Urinary bladder (tissue), 3 donors: ENCODE measurements at regions not wholly inside any gene's neighbourhood (a gene's known extent, or its start where the extent isn't known, plus 50 kb on each side); places are given as distances from the start of the nearest gene placed in this dataset.

Experiments used
- DNase-seq: peaks from one replicate; pipeline ENCODE4 v3.0.0-alpha.2; 2015; ENCODE audit errors: extremely low spot score
- H3K27ac ChIP-seq: one replicate; pipeline ENCODE4 v1.5.1; 2013; ENCODE audit warnings: low read depth, mild to moderate bottlenecking, moderate library complexity
- H3K36me3 ChIP-seq: one replicate; pipeline ENCODE4 v1.6.1; 2013; ENCODE audit warnings: mild to moderate bottlenecking, moderate library complexity; ENCODE audit not compliant: insufficient read depth
- H3K4me1 ChIP-seq: one replicate; pipeline ENCODE4 v1.6.1; 2013; ENCODE audit warnings: mild to moderate bottlenecking, moderate library complexity; ENCODE audit not compliant: insufficient read depth
- H3K4me3 ChIP-seq: one replicate; pipeline ENCODE4 v1.5.1; 2013; ENCODE audit warnings: low read depth, low read length
- WGBS: extraction: QIAGEN DNeasy Blood & Tissue Kit; methylation state at CpG from one replicate; pipeline ENCODE4 v1.1.7; 2013; 5-methylcytosine and 5-hydroxymethylcytosine counted together
- donor health status: healthy with polysubstance abuse.
- donor health status: healthy.

DNA sequence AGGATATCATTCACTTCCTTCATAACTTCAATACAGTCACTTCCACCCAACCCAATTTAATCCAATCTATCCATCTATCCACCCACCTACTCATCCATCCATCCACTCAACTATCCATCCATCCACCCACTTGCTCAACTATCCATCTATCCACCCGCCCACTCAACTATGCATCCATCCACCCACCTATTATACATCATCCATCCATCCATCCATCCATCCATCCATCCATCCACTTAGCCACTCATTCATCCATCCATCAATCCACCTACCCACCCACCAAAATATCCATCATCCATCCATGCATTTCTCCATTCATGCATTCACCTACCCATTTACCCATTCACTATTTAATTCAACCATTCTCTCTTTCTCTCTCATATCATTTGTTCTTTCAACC is 179.5 kb downstream of the HAPSTR1 start:
- H3K36me3 ChIP-seq = no peaks in the 10 kb centered on the region
- H3K4me1 ChIP-seq = no peaks in the 10 kb centered on the region
- DNase-seq = no peak
- H3K4me3 ChIP-seq = no peak overlapping the region
- H3K27ac ChIP-seq = no peak overlapping the region
- 95% methylated on average over 1 of the region's 1 CpG for WGBS

GRCh38 chr16:9271841-9272240 is 180.4 kb downstream of the HAPSTR1 start:
- H3K36me3 ChIP-seq = no peaks in the 10 kb centered on the region
- 70% methylated on average over 3 of the region's 3 CpGs for WGBS
- H3K4me3 ChIP-seq = no peak overlapping the region
- DNase-seq = no peak
- H3K4me1 ChIP-seq = no peaks in the 10 kb centered on the region
- H3K27ac ChIP-seq = no peak overlapping the region

DNA sequence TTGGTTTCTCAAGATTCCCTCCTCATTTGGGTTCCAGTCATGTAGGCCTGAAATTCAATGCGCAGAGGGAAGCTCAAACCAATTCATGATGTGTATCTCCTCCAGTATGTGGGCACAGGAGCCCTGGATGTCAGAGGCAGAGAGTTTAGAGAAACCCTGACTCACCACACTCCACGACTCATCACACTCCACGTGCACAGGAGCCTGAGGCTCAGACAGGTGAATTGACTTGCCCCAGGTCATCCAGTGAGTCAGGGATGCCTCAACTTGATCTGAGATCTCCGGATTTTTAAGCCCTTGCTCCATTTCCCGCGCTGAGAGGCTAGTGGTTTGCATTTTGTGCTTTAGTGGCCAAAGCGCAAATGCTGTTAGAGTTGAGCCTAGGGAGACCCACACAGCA is 183.9 kb downstream of the HAPSTR1 start:
- H3K27ac ChIP-seq = no peak overlapping the region
- no peaks in the 10 kb centered on the region for H3K4me1 ChIP-seq
- 68% methylated on average over 7 of the region's 7 CpGs for WGBS
- no peak overlapping the region for H3K4me3 ChIP-seq
- H3K36me3 ChIP-seq = no peaks in the 10 kb centered on the region
- no peak for DNase-seq

GRCh38 chr16:9275816-9276354 is 184.4 kb downstream of the HAPSTR1 start:
- Histone ChIP-seq H3K4me3 (no peak overlapping the region), H3K27ac (no peak overlapping the region), H3K4me1 (no peaks in the 10 kb centered on the region), H3K36me3 (no peaks in the 10 kb centered on the region)
- 64% methylated on average over 4 of the region's 4 CpGs for WGBS
- DNase-seq = no peak

DNA sequence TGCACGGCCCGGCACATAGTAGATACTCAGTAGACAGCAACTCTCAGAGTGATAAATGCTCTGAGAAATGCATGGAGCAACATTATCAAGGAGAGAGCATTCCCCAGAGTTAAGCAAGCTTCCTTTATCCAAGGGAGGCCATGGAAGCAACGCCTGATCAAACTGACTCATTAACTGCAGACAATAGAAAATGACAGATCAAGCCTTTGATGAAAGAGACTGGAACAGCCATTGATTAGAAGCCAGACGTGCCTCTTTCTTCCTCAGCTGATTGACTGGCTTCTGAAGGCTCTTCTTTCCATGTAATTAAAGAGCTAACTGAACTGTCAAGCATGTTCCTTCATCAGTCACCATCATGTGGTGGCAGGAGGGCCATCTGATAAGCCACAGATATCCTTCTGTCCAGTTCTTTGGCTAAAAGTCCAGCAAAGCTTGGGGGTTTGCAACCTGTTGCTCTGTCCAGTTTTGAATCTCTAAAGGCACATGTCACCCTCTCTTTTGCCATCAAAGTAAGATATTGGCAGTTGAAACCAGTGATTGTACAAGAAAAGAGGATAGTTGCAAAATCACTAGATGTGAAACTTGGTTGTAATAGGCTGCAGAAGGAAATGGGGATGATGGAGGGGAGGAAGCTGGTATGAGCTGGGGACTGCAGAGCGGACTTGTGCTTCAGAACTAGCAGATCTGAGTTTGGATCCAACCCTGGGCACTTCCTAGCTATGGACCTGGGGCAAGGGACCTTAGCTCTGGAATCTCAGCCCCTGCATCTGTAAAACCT is 188.0 kb downstream of the HAPSTR1 start:
- Histone ChIP-seq H3K27ac (no peak overlapping the region), H3K4me3 (no peak overlapping the region), H3K4me1 (no peaks in the 10 kb centered on the region), H3K36me3 (no peaks in the 10 kb centered on the region)
- no peak for DNase-seq
- 67% methylated on average over 5 of the region's 5 CpGs for WGBS

DNA sequence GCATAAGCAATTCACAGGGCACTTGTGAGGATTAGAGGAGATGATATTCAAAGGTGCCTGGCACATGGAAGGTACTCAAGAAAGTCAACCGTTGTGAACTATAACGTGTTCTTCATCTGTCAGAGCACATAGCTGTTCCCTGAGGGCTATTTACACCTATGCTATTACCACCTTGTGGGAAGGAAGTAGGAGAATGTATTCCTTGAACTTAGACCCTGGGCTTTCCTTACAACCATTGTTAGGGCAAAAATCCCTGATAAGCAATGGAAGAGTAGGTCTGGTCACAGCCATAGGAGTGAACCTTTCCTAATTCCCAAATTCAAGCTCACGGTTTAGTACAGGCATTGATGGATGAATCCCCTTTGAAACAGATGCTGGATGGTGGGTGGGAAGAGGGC is 188.6 kb downstream of the HAPSTR1 start:
- Histone ChIP-seq H3K36me3 (no peaks in the 10 kb centered on the region), H3K4me3 (no peak overlapping the region), H3K4me1 (no peaks in the 10 kb centered on the region), H3K27ac (no peak overlapping the region)
- no peak for DNase-seq
- 79% methylated on average over 3 of the region's 3 CpGs for WGBS

GRCh38 chr16:9286930-9287329 is 195.5 kb downstream of the HAPSTR1 start:
- Histone ChIP-seq H3K4me3 (no peak overlapping the region), H3K36me3 (no peaks in the 10 kb centered on the region), H3K27ac (no peak overlapping the region), H3K4me1 (no peaks in the 10 kb centered on the region)
- WGBS = 64% methylated on average over 3 of the region's 3 CpGs
- no peak for DNase-seq

GRCh38 chr16:9296271-9296590 is 204.8 kb downstream of the HAPSTR1 start:
- Histone ChIP-seq H3K4me3 (no peak overlapping the region), H3K36me3 (no peaks in the 10 kb centered on the region), H3K4me1 (no peaks in the 10 kb centered on the region), H3K27ac (no peak overlapping the region)
- 20% methylated on average over 2 of the region's 2 CpGs for WGBS
- no peak for DNase-seq

DNA sequence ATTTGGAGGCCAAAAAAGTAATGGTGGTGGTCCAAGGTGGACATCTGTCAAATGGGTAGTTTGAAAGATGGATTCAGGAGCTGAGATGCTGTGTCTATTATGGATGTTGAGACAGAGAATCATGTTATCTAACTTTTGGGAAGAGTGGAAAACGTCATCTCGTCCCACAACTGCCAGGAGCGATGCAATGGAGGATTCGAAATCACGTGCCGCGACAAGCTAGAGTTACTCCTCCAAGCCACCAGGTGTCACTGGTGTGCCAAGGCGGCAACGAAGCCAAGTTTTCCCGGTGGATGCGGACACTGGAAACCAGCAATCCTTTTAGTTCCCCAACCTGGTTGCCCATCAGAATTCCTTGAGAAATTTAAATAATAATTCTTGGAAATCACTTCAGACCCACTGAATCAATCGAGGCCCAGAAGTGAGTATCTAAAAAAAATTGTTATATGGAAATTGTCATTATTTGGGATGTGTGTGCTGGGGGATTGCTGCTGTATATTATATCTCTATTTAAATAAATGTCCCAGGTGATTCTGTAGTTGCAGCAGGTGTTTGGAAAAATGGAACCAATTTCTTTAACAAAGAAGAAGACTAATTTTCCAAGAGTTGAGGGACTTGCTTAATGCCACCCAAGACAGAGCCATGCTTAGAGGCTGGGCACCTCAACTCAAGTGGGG is 206.1 kb downstream of the HAPSTR1 start:
- no peaks in the 10 kb centered on the region for H3K36me3 ChIP-seq
- no peak overlapping the region for H3K4me3 ChIP-seq
- no peak for DNase-seq
- WGBS = 56% methylated on average over 12 of the region's 12 CpGs
- H3K27ac ChIP-seq = no peak overlapping the region
- no peaks in the 10 kb centered on the region for H3K4me1 ChIP-seq

GRCh38 chr16:9300252-9300651 is 208.8 kb downstream of the HAPSTR1 start:
- H3K27ac ChIP-seq = no peak overlapping the region
- WGBS = 77% methylated on average over 4 of the region's 4 CpGs
- no peaks in the 10 kb centered on the region for H3K36me3 ChIP-seq
- H3K4me1 ChIP-seq = no peaks in the 10 kb centered on the region
- no peak for DNase-seq
- H3K4me3 ChIP-seq = no peak overlapping the region

GRCh38 chr16:9302072-9302471 is 210.6 kb downstream of the HAPSTR1 start:
- Histone ChIP-seq H3K27ac (no peak overlapping the region), H3K4me1 (no peaks in the 10 kb centered on the region), H3K36me3 (no peaks in the 10 kb centered on the region), H3K4me3 (no peak overlapping the region)
- DNase-seq = no peak
- WGBS = 73% methylated on average over 6 of the region's 6 CpGs

DNA sequence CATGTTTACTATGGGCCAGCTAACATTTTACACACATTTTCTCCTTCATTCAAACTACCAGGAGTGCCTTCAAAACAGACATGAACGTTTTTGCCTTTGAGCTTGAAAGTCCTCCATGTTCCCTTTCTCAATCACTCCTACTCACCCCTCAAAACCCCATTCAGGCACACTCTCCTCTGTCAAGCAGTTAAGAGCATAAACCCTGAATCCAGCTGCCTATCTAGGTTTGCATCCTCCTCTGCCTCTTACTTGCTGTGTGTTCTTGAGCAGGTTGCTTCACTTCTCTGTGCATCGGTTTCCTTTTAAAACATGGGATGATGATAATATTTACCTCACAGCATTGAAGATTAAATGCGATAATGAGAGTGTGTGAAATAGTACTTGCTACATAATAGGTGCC is 215.3 kb downstream of the HAPSTR1 start:
- 82% methylated on average over 3 of the region's 3 CpGs for WGBS
- Histone ChIP-seq H3K27ac (no peak overlapping the region), H3K36me3 (no peaks in the 10 kb centered on the region), H3K4me1 (no peaks in the 10 kb centered on the region), H3K4me3 (no peak overlapping the region)
- no peak for DNase-seq

DNA sequence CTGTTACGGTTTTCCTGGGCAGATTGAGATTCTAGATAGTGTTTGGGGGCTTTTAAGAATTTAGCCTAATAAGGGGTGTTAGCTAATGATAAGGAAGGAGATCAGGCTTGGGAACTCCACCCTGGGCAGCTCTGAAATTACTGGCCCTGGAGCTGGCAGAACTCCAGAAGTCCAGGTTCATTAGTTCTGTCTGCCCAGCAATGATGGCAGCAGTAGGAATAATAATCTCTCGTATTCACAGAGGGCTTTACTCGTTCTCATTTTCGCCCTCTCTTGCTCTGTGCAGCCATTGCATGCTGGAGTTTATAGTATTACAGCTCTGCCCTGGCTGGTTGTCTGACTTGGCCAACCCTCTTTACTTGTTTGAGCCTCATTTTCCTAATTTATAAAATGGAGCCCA is 216.0 kb downstream of the HAPSTR1 start:
- Histone ChIP-seq H3K36me3 (no peaks in the 10 kb centered on the region), H3K27ac (no peak overlapping the region), H3K4me1 (no peaks in the 10 kb centered on the region), H3K4me3 (no peak overlapping the region)
- 37% methylated on average over 4 of the region's 4 CpGs for WGBS
- no peak for DNase-seq

- H3K4me3 ChIP-seq = no peak overlapping the region
- no peaks in the 10 kb centered on the region for H3K36me3 ChIP-seq
- WGBS = 48% methylated on average over 8 of the region's 8 CpGs
- H3K27ac ChIP-seq = no peak overlapping the region
- no peaks in the 10 kb centered on the region for H3K4me1 ChIP-seq
- no peak for DNase-seq
Measured at GRCh38 chr16:9308356-9308801, 216.9 kb downstream of the HAPSTR1 start.
